ENCODE measurements at regions not wholly inside any gene's neighbourhood (a gene's known extent, or its start where the extent isn't known, plus 50 kb on each side); places are given as distances from the start of the nearest gene placed in this dataset.

- intact Hi-C loops (cut with DNase I): no loop called here
- no peak for DNase-seq
- no peaks in the 10 kb centered on the region for H3K27me3 ChIP-seq (ENCODE audit: control insufficient read depth, insufficient read depth, low read length)
- no peak overlapping the region for H3K27ac ChIP-seq (ENCODE audit: low read depth in 2 of 2, low read length in 2 of 2)
- H3K36me3 ChIP-seq (ENCODE audit: control insufficient read depth in 2 of 3, insufficient read depth in 3 of 3, low read length in 3 of 3): no peaks in the 10 kb centered on the region
- FAIRE-seq: no peak
- no peaks in the 10 kb centered on the region for H3K9me3 ChIP-seq (ENCODE audit: control insufficient read depth in 2 of 3, insufficient read depth in 1 of 3, low read length in 3 of 3)
- no peak overlapping the region for H3K4me3 ChIP-seq (ENCODE audit: low read length in 3 of 3)
- TF ChIP-seq, protein P1, sequence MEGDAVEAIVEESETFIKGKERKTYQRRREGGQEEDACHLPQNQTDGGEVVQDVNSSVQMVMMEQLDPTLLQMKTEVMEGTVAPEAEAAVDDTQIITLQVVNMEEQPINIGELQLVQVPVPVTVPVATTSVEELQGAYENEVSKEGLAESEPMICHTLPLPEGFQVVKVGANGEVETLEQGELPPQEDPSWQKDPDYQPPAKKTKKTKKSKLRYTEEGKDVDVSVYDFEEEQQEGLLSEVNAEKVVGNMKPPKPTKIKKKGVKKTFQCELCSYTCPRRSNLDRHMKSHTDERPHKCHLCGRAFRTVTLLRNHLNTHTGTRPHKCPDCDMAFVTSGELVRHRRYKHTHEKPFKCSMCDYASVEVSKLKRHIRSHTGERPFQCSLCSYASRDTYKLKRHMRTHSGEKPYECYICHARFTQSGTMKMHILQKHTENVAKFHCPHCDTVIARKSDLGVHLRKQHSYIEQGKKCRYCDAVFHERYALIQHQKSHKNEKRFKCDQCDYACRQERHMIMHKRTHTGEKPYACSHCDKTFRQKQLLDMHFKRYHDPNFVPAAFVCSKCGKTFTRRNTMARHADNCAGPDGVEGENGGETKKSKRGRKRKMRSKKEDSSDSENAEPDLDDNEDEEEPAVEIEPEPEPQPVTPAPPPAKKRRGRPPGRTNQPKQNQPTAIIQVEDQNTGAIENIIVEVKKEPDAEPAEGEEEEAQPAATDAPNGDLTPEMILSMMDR (IDR thresholded peaks at IDR 0.05; ENCODE audit: borderline replicate concordance, extremely low read depth, insufficient read depth): no peak
- peaks cover 0 to 3% (median 0%) of the 10 kb centered on the region in 3 donors for H3K4me1 ChIP-seq (ENCODE audit: control insufficient read depth in 2 of 3, insufficient read depth in 2 of 3, low read depth in 1 of 3, low read length in 3 of 3)
- H3K9ac ChIP-seq (ENCODE audit: low read length in 3 of 3): no peak overlapping the region
Observed at GRCh38 chr6:170462366-170463020, 90.6 kb downstream of the PSMB1 start.

DNA sequence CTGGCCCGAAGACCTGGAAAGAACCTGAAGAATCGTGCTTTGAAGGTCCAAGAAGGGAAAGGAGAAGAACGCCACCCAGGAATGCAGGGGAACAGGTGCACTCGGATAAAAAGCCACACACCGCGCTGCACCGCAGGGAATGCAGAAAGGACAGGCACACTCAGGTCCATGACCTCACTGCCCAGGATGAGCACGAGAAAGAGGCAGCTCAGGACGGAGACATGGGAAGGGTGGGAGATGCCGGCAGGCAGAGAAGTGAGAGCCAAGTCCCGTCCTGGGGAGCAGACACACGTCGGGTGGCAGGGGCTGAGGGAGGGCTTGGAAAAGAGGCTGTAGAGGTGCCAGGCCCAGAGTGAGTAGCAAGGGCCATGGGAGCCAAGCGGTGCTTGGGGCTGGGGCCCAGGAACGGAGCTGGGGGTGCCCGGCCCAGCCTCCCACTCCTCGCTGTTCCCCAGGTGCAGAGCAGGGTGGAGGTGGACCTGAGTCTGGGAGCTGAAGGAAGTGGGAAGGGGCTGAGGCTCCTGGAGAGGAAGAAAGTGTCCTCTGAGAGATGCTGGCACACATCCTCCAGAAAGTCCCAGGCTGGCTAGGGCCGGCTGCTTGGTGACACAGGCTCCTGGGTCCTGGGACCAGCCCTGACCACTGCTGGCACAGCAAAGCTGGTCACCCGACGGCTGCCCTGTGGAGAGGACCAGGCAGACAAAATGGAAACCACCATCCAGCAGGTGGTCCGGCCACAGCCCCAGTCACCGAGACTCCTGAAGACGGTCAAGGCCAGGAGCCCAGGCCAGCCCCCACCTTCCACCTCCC lies 91.3 kb downstream of the PSMB1 start:
- H3K4me1 ChIP-seq (ENCODE audit: control insufficient read depth in 2 of 3, insufficient read depth in 2 of 3, low read depth in 1 of 3, low read length in 3 of 3): peaks cover 0 to 3% (median 0%) of the 10 kb centered on the region in 3 donors
- DNase-seq (no peak), FAIRE-seq (no peak)

DNA sequence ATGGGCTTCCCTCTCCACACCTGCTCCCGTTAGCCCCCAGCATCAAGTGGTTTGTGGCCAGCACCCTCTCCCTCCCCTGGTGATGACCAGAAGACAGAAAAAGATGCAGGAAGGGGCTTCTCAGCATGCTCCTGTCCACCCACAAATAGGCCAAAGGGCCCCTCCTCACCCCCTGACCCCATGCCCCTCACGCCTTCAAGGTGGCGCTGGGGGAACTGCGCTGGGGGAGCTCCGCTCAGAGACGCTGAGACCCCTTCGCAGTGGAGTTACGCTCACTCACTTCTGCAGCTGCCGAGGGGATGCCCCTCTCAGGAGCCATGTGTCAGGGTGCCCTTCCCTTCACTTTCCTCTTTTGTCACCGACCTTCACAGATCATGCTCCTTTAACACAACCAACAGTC lies 92.0 kb downstream of the PSMB1 start:
- Histone ChIP-seq H3K9me3 (ENCODE audit: control insufficient read depth in 2 of 3, insufficient read depth in 1 of 3, low read length in 3 of 3) (no peaks in the 10 kb centered on the region), H3K4me1 (ENCODE audit: control insufficient read depth in 2 of 3, insufficient read depth in 2 of 3, low read depth in 1 of 3, low read length in 3 of 3) (peaks cover 0 to 3% (median 0%) of the 10 kb centered on the region in 3 donors), H3K36me3 (ENCODE audit: control insufficient read depth in 2 of 3, insufficient read depth in 3 of 3, low read length in 3 of 3) (no peaks in the 10 kb centered on the region), H3K4me3 (ENCODE audit: low read length in 3 of 3) (no peak overlapping the region), H3K9ac (ENCODE audit: low read length in 3 of 3) (no peak overlapping the region), H3K27ac (ENCODE audit: low read depth in 2 of 2, low read length in 2 of 2) (no peak overlapping the region), H3K27me3 (ENCODE audit: control insufficient read depth, insufficient read depth, low read length) (no peaks in the 10 kb centered on the region)
- TF ChIP-seq, protein P1 (IDR thresholded peaks at IDR 0.05; ENCODE audit: borderline replicate concordance, extremely low read depth, insufficient read depth): no peak
- intact Hi-C loops (cut with DNase I): no loop called here
- FAIRE-seq (no peak), DNase-seq (no peak)

More for the DNA sequence above, 91.3 kb downstream of the PSMB1 start:
- H3K4me3 ChIP-seq (ENCODE audit: low read length in 3 of 3): no peak overlapping the region
- intact Hi-C loops (cut with DNase I): no loop called here
- no peaks in the 10 kb centered on the region for H3K9me3 ChIP-seq (ENCODE audit: control insufficient read depth in 2 of 3, insufficient read depth in 1 of 3, low read length in 3 of 3)
- H3K27ac ChIP-seq (ENCODE audit: low read depth in 2 of 2, low read length in 2 of 2): no peak overlapping the region
- H3K27me3 ChIP-seq (ENCODE audit: control insufficient read depth, insufficient read depth, low read length): no peaks in the 10 kb centered on the region
- H3K9ac ChIP-seq (ENCODE audit: low read length in 3 of 3): no peak overlapping the region
- TF ChIP-seq, protein P1 (IDR thresholded peaks at IDR 0.05; ENCODE audit: borderline replicate concordance, extremely low read depth, insufficient read depth): no peak
- H3K36me3 ChIP-seq (ENCODE audit: control insufficient read depth in 2 of 3, insufficient read depth in 3 of 3, low read length in 3 of 3): no peaks in the 10 kb centered on the region
